Thoracic aorta (tissue), 2 donors: ENCODE measurements at regions not wholly inside any gene's neighbourhood (a gene's known extent, or its start where the extent isn't known, plus 50 kb on each side); places are given as distances from the start of the nearest gene placed in this dataset.

Experiments used
- ATAC-seq: fragments of 150-250 bp; one replicate; pipeline ENCODE4 v1.8.0; 2017; ENCODE audit warnings: low read depth; ENCODE audit not compliant: insufficient number of reproducible peaks, low FRiP score
- DNase-seq: peaks from one replicate; pipeline ENCODE4 v3.0.0-alpha.2; 2020; ENCODE audit warnings: low spot score
- H3K27ac ChIP-seq, 2 donors: fragments of 200-600 bp; sonication (generic); 1 replicate in 1 of 2; 2 replicates in 1 of 2; pipeline ENCODE4 v1.5.1; 2016; ENCODE audit warnings: mild to moderate bottlenecking in 2 of 2, moderate library complexity in 2 of 2
- H3K27me3 ChIP-seq: fragments of 200-600 bp; sonication (generic); replicated peaks from 2 replicates; pipeline ENCODE4 v1.6.0; 2016; ENCODE audit warnings: mild to moderate bottlenecking; ENCODE audit not compliant: insufficient read depth
- H3K36me3 ChIP-seq: fragments of 200-600 bp; sonication (generic); one replicate; pipeline ENCODE4 v1.5.1; 2016
- H3K4me1 ChIP-seq, 2 donors: fragments of 200-600 bp; sonication (generic); 1 replicate in 1 of 2; 2 replicates in 1 of 2; pipeline versions ENCODE4 v1.5.1 to v1.6.0; 2016; ENCODE audit warnings: low read depth in 2 of 2, mild to moderate bottlenecking in 1 of 2; ENCODE audit not compliant: control insufficient read depth in 1 of 2
- H3K4me3 ChIP-seq: fragments of 200-600 bp; sonication (generic); 2 replicates; pipeline ENCODE4 v1.5.1; 2016; ENCODE audit warnings: mild to moderate bottlenecking
- H3K9me3 ChIP-seq: fragments of 200-600 bp; sonication (generic); 2 replicates; pipeline ENCODE4 v1.5.1; 2016
- TF ChIP-seq, protein P1 (sequence below): fragments of 200-600 bp; sonication (generic); IDR thresholded peaks from one replicate; pipeline ENCODE4 v1.5.1; 2019; ENCODE audit warnings: antibody characterized with exemption

DNA sequence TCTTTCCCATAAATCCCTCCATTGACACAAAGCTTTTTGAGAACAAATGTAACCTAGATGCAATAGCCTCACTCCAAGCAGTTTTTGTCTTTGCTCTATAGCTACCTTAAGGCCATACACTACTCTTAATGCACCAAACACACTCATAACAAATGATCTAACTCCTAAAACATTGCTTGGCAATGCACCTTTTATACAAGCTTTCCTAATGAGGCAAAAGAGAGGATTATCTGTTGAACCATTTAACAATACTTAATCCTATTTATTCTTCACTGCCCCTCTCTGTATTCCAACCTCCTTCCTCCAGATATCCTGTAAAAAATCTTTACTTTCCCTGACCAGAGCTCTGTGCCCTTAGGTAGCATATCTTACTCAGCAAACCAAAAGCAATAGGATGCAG lies 558.1 kb upstream of the MDFIC2 start:
- H3K27me3 ChIP-seq, result no peaks in the 10 kb centered on the region
- no peaks in the 10 kb centered on the region for H3K9me3 ChIP-seq
- ATAC-seq (no peak), DNase-seq (no peak)
- no peaks in the 10 kb centered on the region for H3K36me3 ChIP-seq
- no peaks in the 10 kb centered on the region for H3K4me1 ChIP-seq
- no peak overlapping the region for H3K4me3 ChIP-seq
- TF ChIP-seq, protein P1, sequence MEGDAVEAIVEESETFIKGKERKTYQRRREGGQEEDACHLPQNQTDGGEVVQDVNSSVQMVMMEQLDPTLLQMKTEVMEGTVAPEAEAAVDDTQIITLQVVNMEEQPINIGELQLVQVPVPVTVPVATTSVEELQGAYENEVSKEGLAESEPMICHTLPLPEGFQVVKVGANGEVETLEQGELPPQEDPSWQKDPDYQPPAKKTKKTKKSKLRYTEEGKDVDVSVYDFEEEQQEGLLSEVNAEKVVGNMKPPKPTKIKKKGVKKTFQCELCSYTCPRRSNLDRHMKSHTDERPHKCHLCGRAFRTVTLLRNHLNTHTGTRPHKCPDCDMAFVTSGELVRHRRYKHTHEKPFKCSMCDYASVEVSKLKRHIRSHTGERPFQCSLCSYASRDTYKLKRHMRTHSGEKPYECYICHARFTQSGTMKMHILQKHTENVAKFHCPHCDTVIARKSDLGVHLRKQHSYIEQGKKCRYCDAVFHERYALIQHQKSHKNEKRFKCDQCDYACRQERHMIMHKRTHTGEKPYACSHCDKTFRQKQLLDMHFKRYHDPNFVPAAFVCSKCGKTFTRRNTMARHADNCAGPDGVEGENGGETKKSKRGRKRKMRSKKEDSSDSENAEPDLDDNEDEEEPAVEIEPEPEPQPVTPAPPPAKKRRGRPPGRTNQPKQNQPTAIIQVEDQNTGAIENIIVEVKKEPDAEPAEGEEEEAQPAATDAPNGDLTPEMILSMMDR, result no peak
- no peak overlapping the region for H3K27ac ChIP-seq

DNA sequence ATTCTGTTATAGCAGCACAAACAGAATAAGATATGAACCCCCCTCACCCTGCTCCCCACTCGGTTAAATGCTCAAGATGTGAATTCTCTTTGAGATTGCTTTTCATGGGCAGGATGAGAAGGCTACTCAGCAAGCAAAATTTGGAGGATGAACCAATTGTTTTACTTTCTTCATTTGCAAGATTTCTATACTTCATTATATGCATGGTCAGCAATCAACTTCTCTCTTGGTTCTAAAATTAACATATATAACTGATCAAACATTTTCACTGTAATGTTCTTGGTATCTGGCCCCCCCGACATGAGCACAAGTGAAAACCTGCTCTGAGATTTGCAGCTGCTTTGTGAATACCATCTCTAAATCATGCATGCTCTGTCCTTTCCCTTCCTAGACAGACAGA lies 556.1 kb upstream of the MDFIC2 start:
- DNase-seq (no peak), ATAC-seq (no peak)
- H3K36me3 ChIP-seq, result no peaks in the 10 kb centered on the region
- H3K27me3 ChIP-seq, result no peaks in the 10 kb centered on the region
- no peak overlapping the region for H3K4me3 ChIP-seq
- peaks cover 2 to 8% of the 10 kb centered on the region in 2 donors for H3K4me1 ChIP-seq
- TF ChIP-seq, protein P1, result no peak
- H3K9me3 ChIP-seq, result peaks cover 4% of the 10 kb centered on the region
- H3K27ac ChIP-seq, result no peak overlapping the region

GRCh38 chr3:70863049-70863448 lies 550.6 kb upstream of the MDFIC2 start:
- Histone ChIP-seq H3K4me1 (peaks cover 2 to 25% of the 10 kb centered on the region in 2 donors), H3K9me3 (peaks cover 4% of the 10 kb centered on the region), H3K36me3 (no peaks in the 10 kb centered on the region), H3K4me3 (no peak overlapping the region), H3K27ac (peak overlapping the region; percentile 6 to 40), H3K27me3 (no peaks in the 10 kb centered on the region)
- TF ChIP-seq, protein P1, result no peak
- no peak for DNase-seq
- ATAC-seq, result no peak

- no peaks in the 10 kb centered on the region for H3K27me3 ChIP-seq
- peaks cover 4% of the 10 kb centered on the region for H3K9me3 ChIP-seq
- no peak overlapping the region for H3K4me3 ChIP-seq
- H3K4me1 ChIP-seq, result peaks cover 2 to 29% of the 10 kb centered on the region in 2 donors
- DNase-seq (no peak), ATAC-seq (no peak)
- H3K27ac ChIP-seq, result peak overlapping the region; percentile 11 to 30
- TF ChIP-seq, protein P1, result no peak
- H3K36me3 ChIP-seq, result no peaks in the 10 kb centered on the region
Observed at GRCh38 chr3:70861855-70862254, 549.4 kb upstream of the MDFIC2 start.

- Histone ChIP-seq H3K27me3 (no peaks in the 10 kb centered on the region), H3K9me3 (peaks cover 4% of the 10 kb centered on the region), H3K4me3 (no peak overlapping the region), H3K4me1 (peaks cover 2 to 29% of the 10 kb centered on the region in 2 donors), H3K36me3 (no peaks in the 10 kb centered on the region), H3K27ac (peak overlapping the region in 1 of 2 donors; percentile 30)
- ATAC-seq (no peak), DNase-seq (no peak)
- TF ChIP-seq, protein P1, result no peak
Observed at GRCh38 chr3:70861234-70861633, 548.8 kb upstream of the MDFIC2 start.
